Prostate gland (tissue), 2 donors: ENCODE measurements at regions not wholly inside any gene's neighbourhood (a gene's known extent, or its start where the extent isn't known, plus 50 kb on each side); places are given as distances from the start of the nearest gene placed in this dataset.

Experiments
- CTCF ChIP-seq, 4 experiments: fragments of 200-600 bp in 2 of 4; fragments of 450-650 bp in 2 of 4; sonication (generic) in 2 of 4; IDR thresholded peaks; 1 replicate in 3 of 4; 2 replicates in 1 of 4; pipeline ENCODE4 v1.5.1; 2016 to 2019; ENCODE audit warnings: antibody characterized with exemption in 4 of 4, mild to moderate bottlenecking in 2 of 4, moderate library complexity in 2 of 4
- POLR2AphosphoS5 ChIP-seq: sonication (generic); formaldehyde crosslinking; IDR thresholded peaks from one replicate; pipeline ENCODE4 v1.6.1; 2017; ENCODE audit warnings: antibody characterized with exemption

GRCh38 chr6:11433860-11434259, 103.7 kb upstream of the TMEM170B start:
- TF ChIP-seq POLR2AphosphoS5 (no peak), CTCF (IDR thresholded peaks at IDR 0.05) (no peak)
